GM12878 (cell line): ENCODE measurements at regions not wholly inside any gene's neighbourhood (a gene's known extent, or its start where the extent isn't known, plus 50 kb on each side); places are given as distances from the start of the nearest gene placed in this dataset.

Experiments used
- ATAC-seq: fragments of 200-7000 bp; cut with Tn5 transposase; 3 replicates; pipeline ENCODE4 v1.9.1; 2020; ENCODE audit warnings: mild to moderate bottlenecking, moderate library complexity
- BruUV-seq: library from RNA; stranded (reverse); fragments of 400-500 nt; replicated peaks from 2 replicates; lab custom pipeline; 2021; lab: Mats Ljungman, UMichigan
- CTCF ChIA-PET: fragments of 300-600 bp; sonication (Branson Sonifier 250); formaldehyde crosslinking; extraction: SDS; loops from one replicate; lab custom pipeline; 2021; ENCODE audit warnings: inconsistent platforms; lab: Yijun Ruan, JAX
- POLR2A ChIA-PET: fragments of 350-600 bp; formaldehyde crosslinking; extraction: SDS; loops from one replicate; lab custom pipeline; 2021; ENCODE audit warnings: inconsistent platforms; lab: Charles Lee
- RAD21 ChIA-PET: fragments of 300-600 bp; sonication (Branson Sonifier 250); formaldehyde crosslinking; loops from one replicate; lab custom pipeline; 2023; ENCODE audit warnings: antibody characterized with exemption; ENCODE audit not compliant: unreplicated experiment; lab: Charles Lee
- SMC1A ChIA-PET: fragments of 300-600 bp; sonication (Branson Sonifier 250); formaldehyde crosslinking; loops from one replicate; lab custom pipeline; 2023; ENCODE audit not compliant: unreplicated experiment, uncharacterized antibody; lab: Charles Lee
- DNase-seq: peaks from one replicate; pipeline ENCODE4 v3.0.0-alpha.2; 2011; ENCODE audit warnings: low read depth, low spot score
- FAIRE-seq: peaks from 3 replicates; lab custom pipeline; 2011; peaks lifted over from hg19 to GRCh38; lab: Jason Lieb, UNC
- H2AFZ ChIP-seq: 2 replicates; pipeline ENCODE4 v1.6.0; 2011; ENCODE audit warnings: low read depth, low read length, control low read depth; ENCODE audit not compliant: control insufficient read depth
- H3K27ac ChIP-seq: 2 replicates; pipeline ENCODE4 v1.5.1; 2011; ENCODE audit warnings: control low read depth; ENCODE audit not compliant: control insufficient read depth, insufficient read depth
- H3K27me3 ChIP-seq, 2 experiments: replicated peaks in 1 of 2; 2 replicates each; pipeline versions ENCODE4 v1.6.0 to v1.6.1; 2011; ENCODE audit warnings: low read length in 1 of 2; ENCODE audit not compliant: control insufficient read depth in 2 of 2, insufficient read depth in 2 of 2
- H3K36me3 ChIP-seq, 2 experiments: 2 replicates each; pipeline ENCODE4 v1.5.1; 2011; ENCODE audit warnings: low read length in 1 of 2; ENCODE audit not compliant: control insufficient read depth in 2 of 2, insufficient read depth in 2 of 2
- H3K4me1 ChIP-seq: 2 replicates; pipeline ENCODE4 v1.6.1; 2011; ENCODE audit warnings: mild to moderate bottlenecking, low read length, moderate library complexity, mixed read lengths; ENCODE audit not compliant: control insufficient read depth, insufficient read depth
- H3K4me2 ChIP-seq: 2 replicates; pipeline ENCODE4 v1.6.0; 2011; ENCODE audit warnings: control low read depth; ENCODE audit not compliant: control insufficient read depth, insufficient read depth
- H3K4me3 ChIP-seq: fragments of 200-600 bp; sonication (generic); 2 replicates; pipeline ENCODE4 v1.5.1; 2016
- H3K79me2 ChIP-seq: 2 replicates; pipeline ENCODE4 v1.6.0; 2011; ENCODE audit warnings: low read length; ENCODE audit not compliant: control insufficient read depth, insufficient read depth
- H3K9ac ChIP-seq: 2 replicates; pipeline ENCODE4 v1.8.0; 2011; ENCODE audit warnings: low read length, control low read depth, mixed read lengths; ENCODE audit not compliant: control insufficient read depth, insufficient read depth
- H3K9me3 ChIP-seq: replicated peaks from 3 replicates; pipeline ENCODE4 v1.5.1; 2011; ENCODE audit warnings: mild to moderate bottlenecking, low read length; ENCODE audit not compliant: control insufficient read depth, insufficient read depth
- H4K20me1 ChIP-seq: 2 replicates; pipeline ENCODE4 v1.6.0; 2011; ENCODE audit not compliant: control insufficient read depth, insufficient read depth
- DPF2 ChIP-seq: fragments of 450-650 bp; IDR thresholded peaks from 2 replicates; pipeline ENCODE4 v1.6.1; 2017; ENCODE audit warnings: mild to moderate bottlenecking
- ESRRA ChIP-seq: IDR thresholded peaks from 2 replicates; pipeline ENCODE4 v1.6.1; 2012; ENCODE audit warnings: mild to moderate bottlenecking, low read length, improper control_type of control experiment
- GABPA ChIP-seq: IDR thresholded peaks from 2 replicates; pipeline ENCODE4 v1.6.1; 2014; ENCODE audit warnings: antibody characterized with exemption, low read depth, mild to moderate bottlenecking, inconsistent platforms
- HSF1 ChIP-seq: fragments of 150-350 bp; IDR thresholded peaks from 2 replicates; pipeline ENCODE4 v1.6.1; 2014; ENCODE audit warnings: mild to moderate bottlenecking, low read depth, low read length
- IKZF1 ChIP-seq: fragments of 450-650 bp; conservative IDR thresholded peaks from 2 replicates; pipeline ENCODE4 v1.6.1; 2017; ENCODE audit warnings: antibody characterized with exemption, mild to moderate bottlenecking
- IKZF2 ChIP-seq, 2 experiments: fragments of 450-650 bp; IDR thresholded peaks; 2 replicates each; pipeline ENCODE4 v1.6.1; 2017; ENCODE audit warnings: mild to moderate bottlenecking in 2 of 2, moderate library complexity in 2 of 2
- MEF2B ChIP-seq: fragments of 450-650 bp; IDR thresholded peaks from 2 replicates; pipeline ENCODE4 v1.6.1; 2018; ENCODE audit warnings: mild to moderate bottlenecking, moderate library complexity; ENCODE audit not compliant: partially characterized antibody, poor library complexity, severe bottlenecking
- NFXL1 ChIP-seq: fragments of 450-650 bp; IDR thresholded peaks from 2 replicates; pipeline ENCODE4 v1.6.1; 2017; ENCODE audit warnings: antibody characterized with exemption, mild to moderate bottlenecking, borderline replicate concordance
- POLR2AphosphoS2 ChIP-seq: IDR thresholded peaks from 2 replicates; pipeline ENCODE4 v1.6.1; 2011; ENCODE audit warnings: low read depth, mild to moderate bottlenecking, low read length, improper control_type of control experiment, moderate library complexity
- RAD51 ChIP-seq: fragments of 450-650 bp; IDR thresholded peaks from 2 replicates; pipeline ENCODE4 v1.6.1; 2016; ENCODE audit warnings: moderate library complexity, mild to moderate bottlenecking, inconsistent platforms
- RBBP5 ChIP-seq: fragments of 200-600 bp; sonication (generic); conservative IDR thresholded peaks from 2 replicates; pipeline ENCODE4 v1.6.1; 2016
- TAF1 ChIP-seq: IDR thresholded peaks from 2 replicates; pipeline ENCODE4 v1.6.1; 2011; ENCODE audit warnings: mild to moderate bottlenecking, low read depth, low read length, borderline replicate concordance
- USF2 ChIP-seq: IDR thresholded peaks from 2 replicates; pipeline ENCODE4 v1.6.1; 2011; ENCODE audit warnings: low read depth, low read length, improper control_type of control experiment, borderline replicate concordance
- YBX1 ChIP-seq: fragments of 450-650 bp; IDR thresholded peaks from 2 replicates; pipeline ENCODE4 v1.6.1; 2016; ENCODE audit warnings: antibody characterized with exemption
- ZBTB40 ChIP-seq: fragments of 450-650 bp; IDR thresholded peaks from 2 replicates; pipeline ENCODE4 v1.6.1; 2016; ENCODE audit warnings: mild to moderate bottlenecking, moderate library complexity, borderline replicate concordance
- WGBS: methylation state at CpG from one replicate; pipeline ENCODE4 v1.1.6; 2016; ENCODE audit warnings: low lambda C conversion rate; ENCODE audit not compliant: insufficient replicate concordance, insufficient coverage; ENCODE audit errors: missing lambda C conversion rate; 5-methylcytosine and 5-hydroxymethylcytosine counted together
- in situ Hi-C: fragments of 300-500 bp; cut with MboI; formaldehyde crosslinking; loops from 9 replicates; pipeline ENCODE4 v1.14.3; 2018; ENCODE audit warnings: mixed read lengths
- intact Hi-C: fragments of 100-400 bp; cut with micrococcal nuclease; formaldehyde crosslinking; loops from one replicate; pipeline ENCODE4 v1.14.2; 2022; ENCODE audit not compliant: unreplicated experiment

GRCh38 chr1:185581020-185581419 is 153.2 kb upstream of the HMCN1 start:
- H3K79me2 ChIP-seq: no peaks in the 10 kb centered on the region
- TF ChIP-seq MEF2B: no peak
- no peak for TF ChIP-seq RAD51
- TF ChIP-seq IKZF1: no peak
- TF ChIP-seq IKZF2 (IDR thresholded peaks at IDR 0.05): no peak
- TF ChIP-seq ESRRA: no peak
- no peak for TF ChIP-seq NFXL1
- TF ChIP-seq ZBTB40: no peak
- no peak for TF ChIP-seq POLR2AphosphoS2
- no peak for TF ChIP-seq TAF1
- no peak for TF ChIP-seq USF2
- TF ChIP-seq YBX1: no peak
- TF ChIP-seq HSF1: no peak
- no peak for TF ChIP-seq DPF2
- no peak for TF ChIP-seq RBBP5
- no peak for TF ChIP-seq GABPA

More at GRCh38 chr1:185581020-185581419, 153.2 kb upstream of the HMCN1 start:
- Histone ChIP-seq H4K20me1 (no peaks in the 10 kb centered on the region), H3K4me1 (no peaks in the 10 kb centered on the region), H3K27ac (no peak overlapping the region), H3K4me2 (no peak overlapping the region), H3K9me3 (peaks cover 3% of the 10 kb centered on the region; the same call in 2 of the 3 replicates), H3K36me3 (no peaks in the 10 kb centered on the region), H3K4me3 (no peak overlapping the region), H3K27me3 (no peaks in the 10 kb centered on the region), H3K9ac (no peak overlapping the region), H2AFZ (no peak overlapping the region)
- ChIA-PET POLR2A (no interaction called here), SMC1A (interaction anchor here (0.6 to 1.5 kb wide), 3 partner anchors 15 to 334 kb away, joined by 3 to 6 read pairs (median 3); no protein-coding TSS in a partner anchor), RAD21 (no interaction called here), CTCF (interaction anchor here (0.6 to 2.5 kb wide), 4 partner anchors 15 to 362 kb away, joined by 3 to 9 read pairs (median 3); no protein-coding TSS in a partner anchor)
- WGBS: 20% methylated on average over 2 of the region's 2 CpGs
- DNase-seq (no peak), ATAC-seq (no peak), FAIRE-seq (no peak)
- in situ Hi-C loops (no loop called here), intact Hi-C loops (no loop called here)
- no TSS peak for BruUV-seq
